Neural cell (in vitro differentiated cells): ENCODE measurements at regions not wholly inside any gene's neighbourhood (a gene's known extent, or its start where the extent isn't known, plus 50 kb on each side); places are given as distances from the start of the nearest gene placed in this dataset.

Source experiments
- H2AFZ ChIP-seq: fragments of 200-600, 300-800 bp; sonication (generic), shearing (Covaris generic); 2 replicates; pipeline ENCODE4 v1.6.0; 2014; ENCODE audit warnings: low read depth, mild to moderate bottlenecking, antibody characterized with exemption, low read length, moderate library complexity
- H3F3A ChIP-seq: fragments of 200-600 bp; shearing (Covaris generic); 2 replicates; pipeline ENCODE4 v1.6.1; 2016; ENCODE audit warnings: mild to moderate bottlenecking, moderate library complexity, mixed read lengths, antibody characterized with exemption, low read length; ENCODE audit not compliant: insufficient read depth, poor library complexity, severe bottlenecking
- H3K27ac ChIP-seq: fragments of 200-600, 300-800 bp; sonication (generic), shearing (Covaris generic); 2 replicates; pipeline ENCODE4 v1.5.1; 2014; ENCODE audit warnings: mild to moderate bottlenecking, low read length, moderate library complexity
- H3K27me3 ChIP-seq: fragments of 300-800, 200-600 bp; sonication (generic), shearing (Covaris generic); 2 replicates; pipeline ENCODE4 v1.6.0; 2014; ENCODE audit warnings: mild to moderate bottlenecking, low read depth, low read length, moderate library complexity; ENCODE audit not compliant: insufficient read depth
- H3K36me3 ChIP-seq: fragments of 300-800, 200-600 bp; sonication (generic), shearing (Covaris generic); 2 replicates; pipeline ENCODE4 v1.5.1; 2014; ENCODE audit warnings: mild to moderate bottlenecking, antibody characterized with exemption, low read length, moderate library complexity; ENCODE audit not compliant: insufficient read depth
- H3K4me2 ChIP-seq: fragments of 300-800, 200-600 bp; sonication (generic), shearing (Covaris generic); 2 replicates; pipeline ENCODE4 v1.6.0; 2014; ENCODE audit warnings: mild to moderate bottlenecking, low read length
- H3K4me3 ChIP-seq: fragments of 300-800, 200-600 bp; sonication (generic), shearing (Covaris generic); 2 replicates; pipeline ENCODE4 v1.5.1; 2014; ENCODE audit warnings: mild to moderate bottlenecking, low read length, moderate library complexity
- H3K79me2 ChIP-seq: fragments of 200-600 bp; shearing (Covaris generic); replicated peaks from 2 replicates; pipeline ENCODE4 v1.6.0; 2014; ENCODE audit warnings: mild to moderate bottlenecking, low read length, moderate library complexity; ENCODE audit not compliant: insufficient read depth
- H3K9ac ChIP-seq: fragments of 300-800, 200-600 bp; sonication (generic), shearing (Covaris generic); 2 replicates; pipeline ENCODE4 v1.6.1; 2016; ENCODE audit warnings: mild to moderate bottlenecking, low read length, mixed read lengths
- H3K9me2 ChIP-seq: fragments of 200-600 bp; shearing (Covaris generic); 2 replicates; pipeline ENCODE4 v1.6.1; 2016; ENCODE audit warnings: mild to moderate bottlenecking, low read length, mixed read lengths; ENCODE audit not compliant: insufficient read depth
- H3K9me3 ChIP-seq: fragments of 200-600, 300-800 bp; sonication (generic), shearing (Covaris generic); 2 replicates; pipeline ENCODE4 v1.6.1; 2016; ENCODE audit warnings: mild to moderate bottlenecking, mixed run types, low read length, moderate library complexity, mixed read lengths
- H4K20me1 ChIP-seq: fragments of 200-600 bp; shearing (Covaris generic); 2 replicates; pipeline ENCODE4 v1.6.1; 2016; ENCODE audit warnings: mild to moderate bottlenecking, mixed run types; ENCODE audit not compliant: insufficient read depth
- EP300 ChIP-seq: fragments of 450-650 bp; conservative IDR thresholded peaks from 2 replicates; pipeline ENCODE4 v1.6.1; 2014; ENCODE audit warnings: antibody characterized with exemption, mild to moderate bottlenecking, moderate library complexity; ENCODE audit not compliant: poor library complexity, severe bottlenecking
- EZH2 ChIP-seq: fragments of 200-600, 300-800 bp; shearing (Covaris generic), sonication (generic); IDR thresholded peaks from 2 replicates; pipeline ENCODE4 v1.6.1; 2014; ENCODE audit warnings: antibody characterized with exemption, low read length, borderline replicate concordance, mild to moderate bottlenecking; ENCODE audit not compliant: insufficient read depth, poor library complexity, severe bottlenecking
- MXI1 ChIP-seq: fragments of 450-650 bp; conservative IDR thresholded peaks from 2 replicates; pipeline ENCODE4 v1.6.1; 2014; ENCODE audit warnings: antibody characterized with exemption, mild to moderate bottlenecking; ENCODE audit not compliant: poor library complexity, severe bottlenecking
- POLR2AphosphoS5 ChIP-seq: IDR thresholded peaks from 2 replicates; pipeline ENCODE4 v1.6.1; 2012
- RAD21 ChIP-seq: fragments of 450-650 bp; conservative IDR thresholded peaks from 2 replicates; pipeline ENCODE4 v1.6.1; 2014; ENCODE audit warnings: antibody characterized with exemption, mild to moderate bottlenecking, moderate library complexity
- SMC3 ChIP-seq: fragments of 450-650 bp; conservative IDR thresholded peaks from 2 replicates; pipeline ENCODE4 v1.6.1; 2014; ENCODE audit warnings: antibody characterized with exemption, mild to moderate bottlenecking, moderate library complexity; ENCODE audit not compliant: poor library complexity
- TAF1 ChIP-seq: IDR thresholded peaks from 2 replicates; pipeline ENCODE4 v1.6.1; 2012; ENCODE audit warnings: low read depth
- TF ChIP-seq, protein P1 (sequence below): fragments of 450-650 bp; IDR thresholded peaks from 2 replicates; pipeline ENCODE4 v1.5.1; 2014; ENCODE audit warnings: antibody characterized with exemption, mild to moderate bottlenecking, moderate library complexity; ENCODE audit not compliant: poor library complexity, severe bottlenecking
- TF ChIP-seq, protein P2 (sequence below): IDR thresholded peaks from 2 replicates; pipeline ENCODE4 v1.6.1; 2012; ENCODE audit warnings: borderline replicate concordance

DNA sequence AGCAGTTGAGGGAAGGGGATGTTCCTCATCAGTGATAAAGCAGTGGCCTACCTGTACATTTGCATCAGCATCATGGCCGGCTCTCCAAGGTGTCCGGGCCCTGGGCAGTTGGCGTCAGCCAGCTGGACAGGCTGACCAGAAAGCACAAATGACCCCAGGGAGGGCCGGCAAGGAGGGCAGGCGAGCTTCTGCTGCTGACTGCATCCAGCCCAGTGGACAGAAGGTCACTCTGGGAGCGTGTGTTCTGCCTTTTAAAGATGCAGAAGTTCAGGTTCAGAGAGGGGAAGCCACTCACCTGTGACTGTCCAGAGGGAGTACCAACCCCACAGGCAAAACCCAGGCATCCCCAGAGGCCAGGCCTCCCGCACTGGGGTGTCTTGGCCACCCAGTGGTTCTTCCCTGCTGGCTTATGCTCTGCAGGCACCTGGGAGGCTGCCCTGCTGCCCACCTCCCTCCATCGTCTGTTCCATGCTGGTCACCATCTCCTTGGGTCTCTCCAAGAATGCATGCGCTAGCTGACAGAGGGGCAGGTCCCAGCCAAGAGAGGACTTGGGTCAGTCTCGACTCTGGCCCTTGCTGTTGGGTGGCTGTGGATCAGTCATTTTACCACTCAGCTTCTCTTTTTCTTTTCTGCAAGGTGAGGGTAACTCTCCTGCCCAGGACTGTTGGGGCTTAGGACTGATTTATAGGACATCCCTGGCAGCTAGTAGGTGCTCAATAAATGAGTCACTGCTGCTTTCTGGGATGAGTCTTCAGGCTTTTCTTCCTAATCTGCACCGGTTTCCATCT lies 89.9 kb downstream of the INHBB start:
- no peak overlapping the region for H2AFZ ChIP-seq
- no peak overlapping the region for H3K4me3 ChIP-seq
- no peaks in the 10 kb centered on the region for H3K9me2 ChIP-seq
- no peaks in the 10 kb centered on the region for H3K79me2 ChIP-seq
- no peaks in the 10 kb centered on the region for H3F3A ChIP-seq
- H3K36me3 ChIP-seq = no peaks in the 10 kb centered on the region
- H3K27me3 ChIP-seq = peaks cover 9% of the 10 kb centered on the region
- TF ChIP-seq EP300 = no peak
- TF ChIP-seq EZH2 = no peak
- no peak for TF ChIP-seq POLR2AphosphoS5
- TF ChIP-seq RAD21 = no peak
- TF ChIP-seq, protein P1, sequence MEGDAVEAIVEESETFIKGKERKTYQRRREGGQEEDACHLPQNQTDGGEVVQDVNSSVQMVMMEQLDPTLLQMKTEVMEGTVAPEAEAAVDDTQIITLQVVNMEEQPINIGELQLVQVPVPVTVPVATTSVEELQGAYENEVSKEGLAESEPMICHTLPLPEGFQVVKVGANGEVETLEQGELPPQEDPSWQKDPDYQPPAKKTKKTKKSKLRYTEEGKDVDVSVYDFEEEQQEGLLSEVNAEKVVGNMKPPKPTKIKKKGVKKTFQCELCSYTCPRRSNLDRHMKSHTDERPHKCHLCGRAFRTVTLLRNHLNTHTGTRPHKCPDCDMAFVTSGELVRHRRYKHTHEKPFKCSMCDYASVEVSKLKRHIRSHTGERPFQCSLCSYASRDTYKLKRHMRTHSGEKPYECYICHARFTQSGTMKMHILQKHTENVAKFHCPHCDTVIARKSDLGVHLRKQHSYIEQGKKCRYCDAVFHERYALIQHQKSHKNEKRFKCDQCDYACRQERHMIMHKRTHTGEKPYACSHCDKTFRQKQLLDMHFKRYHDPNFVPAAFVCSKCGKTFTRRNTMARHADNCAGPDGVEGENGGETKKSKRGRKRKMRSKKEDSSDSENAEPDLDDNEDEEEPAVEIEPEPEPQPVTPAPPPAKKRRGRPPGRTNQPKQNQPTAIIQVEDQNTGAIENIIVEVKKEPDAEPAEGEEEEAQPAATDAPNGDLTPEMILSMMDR = no peak
- no peak for TF ChIP-seq TAF1
- no peak for TF ChIP-seq SMC3
- TF ChIP-seq, protein P2, sequence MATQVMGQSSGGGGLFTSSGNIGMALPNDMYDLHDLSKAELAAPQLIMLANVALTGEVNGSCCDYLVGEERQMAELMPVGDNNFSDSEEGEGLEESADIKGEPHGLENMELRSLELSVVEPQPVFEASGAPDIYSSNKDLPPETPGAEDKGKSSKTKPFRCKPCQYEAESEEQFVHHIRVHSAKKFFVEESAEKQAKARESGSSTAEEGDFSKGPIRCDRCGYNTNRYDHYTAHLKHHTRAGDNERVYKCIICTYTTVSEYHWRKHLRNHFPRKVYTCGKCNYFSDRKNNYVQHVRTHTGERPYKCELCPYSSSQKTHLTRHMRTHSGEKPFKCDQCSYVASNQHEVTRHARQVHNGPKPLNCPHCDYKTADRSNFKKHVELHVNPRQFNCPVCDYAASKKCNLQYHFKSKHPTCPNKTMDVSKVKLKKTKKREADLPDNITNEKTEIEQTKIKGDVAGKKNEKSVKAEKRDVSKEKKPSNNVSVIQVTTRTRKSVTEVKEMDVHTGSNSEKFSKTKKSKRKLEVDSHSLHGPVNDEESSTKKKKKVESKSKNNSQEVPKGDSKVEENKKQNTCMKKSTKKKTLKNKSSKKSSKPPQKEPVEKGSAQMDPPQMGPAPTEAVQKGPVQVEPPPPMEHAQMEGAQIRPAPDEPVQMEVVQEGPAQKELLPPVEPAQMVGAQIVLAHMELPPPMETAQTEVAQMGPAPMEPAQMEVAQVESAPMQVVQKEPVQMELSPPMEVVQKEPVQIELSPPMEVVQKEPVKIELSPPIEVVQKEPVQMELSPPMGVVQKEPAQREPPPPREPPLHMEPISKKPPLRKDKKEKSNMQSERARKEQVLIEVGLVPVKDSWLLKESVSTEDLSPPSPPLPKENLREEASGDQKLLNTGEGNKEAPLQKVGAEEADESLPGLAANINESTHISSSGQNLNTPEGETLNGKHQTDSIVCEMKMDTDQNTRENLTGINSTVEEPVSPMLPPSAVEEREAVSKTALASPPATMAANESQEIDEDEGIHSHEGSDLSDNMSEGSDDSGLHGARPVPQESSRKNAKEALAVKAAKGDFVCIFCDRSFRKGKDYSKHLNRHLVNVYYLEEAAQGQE = no peak
- no peak for TF ChIP-seq MXI1
- no peaks in the 10 kb centered on the region for H4K20me1 ChIP-seq
- H3K27ac ChIP-seq = no peak overlapping the region
- H3K9ac ChIP-seq = no peak overlapping the region
- no peak overlapping the region for H3K4me2 ChIP-seq
- H3K9me3 ChIP-seq = no peaks in the 10 kb centered on the region

DNA sequence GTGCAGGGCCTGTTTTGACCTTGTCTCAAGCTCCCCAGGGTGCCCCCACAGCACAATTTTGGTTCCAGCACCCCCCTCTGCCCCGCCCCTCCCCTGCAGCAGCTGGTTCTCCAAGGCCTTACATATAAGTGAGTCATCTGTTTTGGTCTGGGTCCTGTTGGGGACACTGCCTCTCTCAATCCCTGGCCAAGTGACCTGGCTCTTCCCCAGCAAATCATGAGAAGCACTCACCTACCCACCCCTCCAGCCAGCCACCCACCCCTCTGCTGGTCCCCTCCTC lies 90.5 kb downstream of the INHBB start:
- no peak overlapping the region for H3K4me3 ChIP-seq
- no peak overlapping the region for H2AFZ ChIP-seq
- no peak overlapping the region for H3K27ac ChIP-seq
- peaks cover 14% of the 10 kb centered on the region for H3K27me3 ChIP-seq
- no peak overlapping the region for H3K4me2 ChIP-seq
- no peaks in the 10 kb centered on the region for H3F3A ChIP-seq
- no peak overlapping the region for H3K9ac ChIP-seq
- no peaks in the 10 kb centered on the region for H3K9me3 ChIP-seq
- no peaks in the 10 kb centered on the region for H3K36me3 ChIP-seq
- H3K9me2 ChIP-seq = no peaks in the 10 kb centered on the region
- TF ChIP-seq POLR2AphosphoS5 = no peak
- no peak for TF ChIP-seq EZH2
- TF ChIP-seq RAD21 = no peak
- TF ChIP-seq, protein P1 = no peak
- no peak for TF ChIP-seq SMC3
- TF ChIP-seq EP300 = no peak
- TF ChIP-seq MXI1 = no peak
- TF ChIP-seq TAF1 = no peak
- TF ChIP-seq, protein P2 = no peak
- no peaks in the 10 kb centered on the region for H3K79me2 ChIP-seq
- H4K20me1 ChIP-seq = no peaks in the 10 kb centered on the region
